ENCODE measurements at regions not wholly inside any gene's neighbourhood (a gene's known extent, or its start where the extent isn't known, plus 50 kb on each side); places are given as distances from the start of the nearest gene placed in this dataset.

DNA sequence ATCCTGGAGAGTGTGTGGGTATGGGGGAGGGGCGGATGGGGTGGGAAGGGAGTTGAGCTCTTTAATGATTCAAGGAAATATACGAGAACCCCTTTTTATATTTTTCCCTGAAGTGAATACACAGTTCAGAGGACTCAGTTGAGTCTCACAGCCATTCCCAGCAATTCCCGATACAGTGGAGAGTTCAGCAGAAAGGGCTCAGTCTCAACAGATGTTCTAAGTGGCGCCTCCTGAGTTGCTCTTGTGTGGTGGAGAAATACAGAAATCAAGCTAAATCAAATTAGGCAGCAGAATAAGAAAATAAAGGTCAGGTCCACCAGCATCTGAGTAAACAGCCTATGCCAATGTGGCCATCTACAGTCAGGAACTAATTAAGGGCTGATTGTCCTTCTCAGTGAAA, 372.1 kb downstream of the NR2F2 start:
- ATAC-seq (no peak), DNase-seq (ENCODE audit: extremely low read depth in 1 of 4, low spot score in 3 of 4) (no peak), FAIRE-seq (no peak)
- 0% methylated on average over 3 of the region's 4 CpGs for WGBS (ENCODE audit: insufficient coverage, low coverage, missing lambda C conversion rate)
- Histone ChIP-seq H2AFZ (ENCODE audit: low read depth, low read length) (no peak overlapping the region), H3K4me3 (no peak overlapping the region), H3K4me1 (replicated peaks in 1 of 2; ENCODE audit: control insufficient read depth in 2 of 2, insufficient read depth in 2 of 2, low read length in 2 of 2) (no peaks in the 10 kb centered on the region), H3K36me3 (ENCODE audit: control insufficient read depth, insufficient read depth, low read length) (no peaks in the 10 kb centered on the region), H3K79me2 (ENCODE audit: control insufficient read depth, insufficient read depth, low read length) (no peaks in the 10 kb centered on the region), H3K27ac (ENCODE audit: extremely low read depth, low read depth, low read length) (no peak overlapping the region), H3K9me1 (ENCODE audit: control insufficient read depth, insufficient read depth, low read length) (no peaks in the 10 kb centered on the region), H3K9ac (ENCODE audit: insufficient read depth in 1 of 2, low read depth in 2 of 2, low read length in 2 of 2) (no peak overlapping the region), H3K4me2 (ENCODE audit: insufficient read depth, low read length) (no peak overlapping the region), H3K27me3 (ENCODE audit: control insufficient read depth in 2 of 2, insufficient read depth in 2 of 2, low read length in 2 of 2) (no peaks in the 10 kb centered on the region), H4K20me1 (replicated peaks; ENCODE audit: control insufficient read depth, insufficient read depth, low read length) (no peaks in the 10 kb centered on the region), H3K9me3 (replicated peaks; ENCODE audit: control insufficient read depth, insufficient read depth, low read depth, low read length) (no peaks in the 10 kb centered on the region)
- ChIA-PET POLR2A (interaction anchor here (0.6 kb wide), 1 partner anchor 837 kb away, joined by 3 read pairs; no protein-coding TSS in a partner anchor), CTCF (ENCODE audit: low intra/inter-chr PET ratio) (no interaction called here)
- BruUV-seq (replicated peaks) = no TSS peak
- intact Hi-C loops (cut with micrococcal nuclease) = no loop called here
- TF ChIP-seq HDGF (IDR thresholded peaks at IDR 0.05) = no peak
- TF ChIP-seq CREM (IDR thresholded peaks at IDR 0.05; ENCODE audit: low read depth) = no peak
- in situ Hi-C loops (cut with MboI) = no loop called here

DNA sequence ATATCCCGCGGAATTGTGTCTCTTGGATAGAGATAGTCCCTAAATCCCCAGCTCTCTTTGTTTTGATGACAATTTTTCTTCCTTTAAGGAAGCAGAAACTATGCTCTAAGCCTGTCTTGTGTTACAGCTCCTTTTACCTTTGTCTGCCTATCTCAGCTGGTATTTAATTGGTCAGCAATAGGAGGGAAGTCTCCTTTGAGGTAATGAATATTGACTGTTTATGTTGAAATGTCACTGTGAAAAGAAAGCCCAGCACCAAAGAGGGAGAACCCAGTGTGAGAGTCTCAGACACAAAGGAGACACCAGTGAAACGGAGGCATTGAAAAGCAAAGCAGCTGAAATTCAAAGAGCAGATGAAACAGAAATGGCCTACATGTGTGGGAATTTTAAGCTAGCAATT, 372.6 kb downstream of the NR2F2 start:
- Histone ChIP-seq H3K9ac (ENCODE audit: insufficient read depth in 1 of 2, low read depth in 2 of 2, low read length in 2 of 2) (no peak overlapping the region), H3K27ac (ENCODE audit: extremely low read depth, low read depth, low read length) (no peak overlapping the region), H3K4me2 (ENCODE audit: insufficient read depth, low read length) (no peak overlapping the region), H3K79me2 (ENCODE audit: control insufficient read depth, insufficient read depth, low read length) (no peaks in the 10 kb centered on the region), H4K20me1 (replicated peaks; ENCODE audit: control insufficient read depth, insufficient read depth, low read length) (no peaks in the 10 kb centered on the region), H3K4me1 (replicated peaks in 1 of 2; ENCODE audit: control insufficient read depth in 2 of 2, insufficient read depth in 2 of 2, low read length in 2 of 2) (no peaks in the 10 kb centered on the region), H3K4me3 (no peak overlapping the region), H3K36me3 (ENCODE audit: control insufficient read depth, insufficient read depth, low read length) (no peaks in the 10 kb centered on the region), H2AFZ (ENCODE audit: low read depth, low read length) (no peak overlapping the region), H3K9me1 (ENCODE audit: control insufficient read depth, insufficient read depth, low read length) (no peaks in the 10 kb centered on the region), H3K9me3 (replicated peaks; ENCODE audit: control insufficient read depth, insufficient read depth, low read depth, low read length) (no peaks in the 10 kb centered on the region), H3K27me3 (ENCODE audit: control insufficient read depth in 2 of 2, insufficient read depth in 2 of 2, low read length in 2 of 2) (no peaks in the 10 kb centered on the region)
- TF ChIP-seq SREBF2 (CRISPR knock-in tag; IDR thresholded peaks at IDR 0.05) (no peak), MTF1 (CRISPR knock-in tag; IDR thresholded peaks at IDR 0.05; ENCODE audit: borderline replicate concordance) (no peak), ZKSCAN3 (CRISPR knock-in tag; IDR thresholded peaks at IDR 0.05) (no peak), CCNT2 (IDR thresholded peaks at IDR 0.05; ENCODE audit: borderline replicate concordance, extremely low read depth, insufficient read length, low read depth, low read length) (no peak)
- TF ChIP-seq, protein P1, sequence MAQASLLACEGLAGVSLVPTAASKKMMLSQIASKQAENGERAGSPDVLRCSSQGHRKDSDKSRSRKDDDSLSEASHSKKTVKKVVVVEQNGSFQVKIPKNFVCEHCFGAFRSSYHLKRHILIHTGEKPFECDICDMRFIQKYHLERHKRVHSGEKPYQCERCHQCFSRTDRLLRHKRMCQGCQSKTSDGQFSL (CRISPR knock-in tag; IDR thresholded peaks at IDR 0.05) = no peak
- TF ChIP-seq, protein P1 (tag; IDR thresholded peaks at IDR 0.05) = no peak
- ChIA-PET POLR2A (interaction anchor here (0.6 kb wide), 1 partner anchor 837 kb away, joined by 3 read pairs; no protein-coding TSS in a partner anchor), CTCF (ENCODE audit: low intra/inter-chr PET ratio) (no interaction called here)
- DNase-seq (ENCODE audit: extremely low read depth in 1 of 4, low spot score in 3 of 4) = no peak
- WGBS (ENCODE audit: insufficient coverage, low coverage, missing lambda C conversion rate) = 0% methylated on average over 3 of the region's 3 CpGs
- intact Hi-C loops (cut with micrococcal nuclease) (no loop called here), in situ Hi-C loops (cut with MboI) (no loop called here)
- no peak for ATAC-seq
- no TSS peak for BruUV-seq (replicated peaks)
- FAIRE-seq = no peak

Measured in K562 (cell line).